Esophagus muscularis mucosa (tissue), 4 donors: ENCODE measurements at regions not wholly inside any gene's neighbourhood (a gene's known extent, or its start where the extent isn't known, plus 50 kb on each side); places are given as distances from the start of the nearest gene placed in this dataset.

Source experiments
- EP300 ChIP-seq: sonication (generic); formaldehyde crosslinking; IDR thresholded peaks from one replicate; pipeline ENCODE4 v1.6.1; 2017; ENCODE audit warnings: antibody characterized with exemption
- POLR2A ChIP-seq: fragments of 450-650 bp; IDR thresholded peaks from one replicate; pipeline ENCODE4 v1.6.1; 2017; ENCODE audit warnings: antibody characterized with exemption, moderate library complexity, mild to moderate bottlenecking, low read depth
- POLR2AphosphoS5 ChIP-seq, 2 donors: sonication (generic); formaldehyde crosslinking; IDR thresholded peaks; one replicate each; pipeline ENCODE4 v1.6.1; 2017; ENCODE audit warnings: antibody characterized with exemption in 2 of 2
- TF ChIP-seq, protein P1 (sequence below), 3 experiments: fragments of 200-600 bp in 2 of 3; fragments of 450-650 bp in 1 of 3; sonication (generic) in 2 of 3; IDR thresholded peaks; one replicate each; pipeline ENCODE4 v1.5.1; 2017 to 2019; ENCODE audit warnings: antibody characterized with exemption in 3 of 3, mild to moderate bottlenecking in 2 of 3, moderate library complexity in 1 of 3

DNA sequence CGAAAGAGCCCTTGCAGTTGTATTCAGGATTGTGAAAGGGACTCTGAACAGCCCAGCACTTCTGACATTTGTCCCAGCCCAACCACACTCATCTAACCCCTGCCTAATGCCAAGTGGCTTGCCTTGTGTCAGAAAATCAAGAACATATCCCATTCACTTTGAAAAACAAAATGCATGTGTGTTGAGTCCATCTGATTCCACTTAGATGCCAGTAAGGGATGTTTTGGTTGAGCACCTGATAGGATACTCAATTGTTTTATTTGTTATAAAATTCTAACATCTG is 776.8 kb downstream of the BCL11A start:
- TF ChIP-seq, protein P1, sequence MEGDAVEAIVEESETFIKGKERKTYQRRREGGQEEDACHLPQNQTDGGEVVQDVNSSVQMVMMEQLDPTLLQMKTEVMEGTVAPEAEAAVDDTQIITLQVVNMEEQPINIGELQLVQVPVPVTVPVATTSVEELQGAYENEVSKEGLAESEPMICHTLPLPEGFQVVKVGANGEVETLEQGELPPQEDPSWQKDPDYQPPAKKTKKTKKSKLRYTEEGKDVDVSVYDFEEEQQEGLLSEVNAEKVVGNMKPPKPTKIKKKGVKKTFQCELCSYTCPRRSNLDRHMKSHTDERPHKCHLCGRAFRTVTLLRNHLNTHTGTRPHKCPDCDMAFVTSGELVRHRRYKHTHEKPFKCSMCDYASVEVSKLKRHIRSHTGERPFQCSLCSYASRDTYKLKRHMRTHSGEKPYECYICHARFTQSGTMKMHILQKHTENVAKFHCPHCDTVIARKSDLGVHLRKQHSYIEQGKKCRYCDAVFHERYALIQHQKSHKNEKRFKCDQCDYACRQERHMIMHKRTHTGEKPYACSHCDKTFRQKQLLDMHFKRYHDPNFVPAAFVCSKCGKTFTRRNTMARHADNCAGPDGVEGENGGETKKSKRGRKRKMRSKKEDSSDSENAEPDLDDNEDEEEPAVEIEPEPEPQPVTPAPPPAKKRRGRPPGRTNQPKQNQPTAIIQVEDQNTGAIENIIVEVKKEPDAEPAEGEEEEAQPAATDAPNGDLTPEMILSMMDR (IDR thresholded peaks at IDR 0.05): no peak
- no peak for TF ChIP-seq POLR2AphosphoS5 (IDR thresholded peaks at IDR 0.05)
- TF ChIP-seq POLR2A: no peak
- no peak for TF ChIP-seq EP300
